Fibroblast of skin of right biceps (primary cell): ENCODE measurements at regions not wholly inside any gene's neighbourhood (a gene's known extent, or its start where the extent isn't known, plus 50 kb on each side); places are given as distances from the start of the nearest gene placed in this dataset.
"Not testable (repeated sequence)": the region's sequence is repeated elsewhere in the genome, so short reads cannot be mapped to it uniquely, and the experiment has no call there.

Experiments used
- DNase-seq: peaks from one replicate; pipeline ENCODE4 v3.0.0-alpha.2; 2013

GRCh38 chr9:78121488-78121887 is 89.9 kb upstream of the GNAQ start:
- peak; percentile 46 for DNase-seq

- peak; percentile 13 for DNase-seq
These were observed 87.3 kb upstream of the GNAQ start for GRCh38 chr9:78118742-78119473.

GRCh38 chr9:78115073-78115472 is 83.5 kb upstream of the GNAQ start:
- DNase-seq = peak; percentile 5

- no peak for DNase-seq
These were observed 83.0 kb upstream of the GNAQ start for GRCh38 chr9:78114581-78114980.

GRCh38 chr9:78112406-78112805 is 80.8 kb upstream of the GNAQ start:
- DNase-seq = no peak

GRCh38 chr9:78112004-78112403 is 80.4 kb upstream of the GNAQ start:
- DNase-seq = no peak

- DNase-seq = no peak
These were observed 77.5 kb upstream of the GNAQ start for GRCh38 chr9:78109075-78109474.

GRCh38 chr9:78106586-78106985 is 75.0 kb upstream of the GNAQ start:
- not testable (repeated sequence) for DNase-seq

GRCh38 chr9:78103971-78104433 is 72.4 kb upstream of the GNAQ start:
- no peak for DNase-seq

- no peak for DNase-seq
These were observed 69.6 kb upstream of the GNAQ start for GRCh38 chr9:78101247-78101646.

GRCh38 chr9:78097541-78097940 is 65.9 kb upstream of the GNAQ start:
- DNase-seq = no peak

GRCh38 chr9:78091731-78092130 is 60.1 kb upstream of the GNAQ start:
- DNase-seq = no peak

GRCh38 chr9:78089111-78089510 is 57.5 kb upstream of the GNAQ start:
- no peak for DNase-seq

- not testable (repeated sequence) for DNase-seq
These were observed 56.6 kb upstream of the GNAQ start for GRCh38 chr9:78088190-78088589.
